HEK293 (cell line): ENCODE measurements at regions not wholly inside any gene's neighbourhood (a gene's known extent, or its start where the extent isn't known, plus 50 kb on each side); places are given as distances from the start of the nearest gene placed in this dataset.

ENCODE experiments used
- CTCF ChIA-PET: fragments of 350-600 bp; formaldehyde crosslinking; extraction: SDS; loops from one replicate; lab custom pipeline; 2021; ENCODE audit warnings: antibody characterized with exemption; lab: Yijun Ruan, JAX
- POLR2A ChIA-PET: fragments of 300-600 bp; formaldehyde crosslinking; extraction: SDS; loops from one replicate; lab custom pipeline; 2020; ENCODE audit warnings: antibody characterized with exemption, inconsistent platforms; lab: Yijun Ruan, JAX
- H3K27ac ChIP-seq: fragments of 200-500 bp; sonication (Bioruptor generic); 2 replicates; pipeline ENCODE4 v1.5.1; 2014; ENCODE audit warnings: low read depth, low read length, control low read depth, inconsistent platforms; ENCODE audit errors: extremely low read depth
- H3K36me3 ChIP-seq, 2 experiments: fragments of 200-500 bp in 1 of 2; sonication (Bioruptor generic) in 1 of 2; 1 replicate in 1 of 2; 2 replicates in 1 of 2; pipeline ENCODE4 v1.5.1; 2014 to 2017; ENCODE audit warnings: inconsistent platforms in 2 of 2, low read length in 2 of 2; ENCODE audit not compliant: control insufficient read depth in 2 of 2, insufficient read depth in 1 of 2
- H3K4me1 ChIP-seq: fragments of 200-500 bp; sonication (Bioruptor generic); 2 replicates; pipeline ENCODE4 v1.5.1; 2014; ENCODE audit warnings: mild to moderate bottlenecking, low read length, inconsistent platforms; ENCODE audit not compliant: control insufficient read depth, insufficient read depth
- H3K4me3 ChIP-seq: 2 replicates; pipeline ENCODE4 v1.5.1; 2011; ENCODE audit warnings: low read depth, mild to moderate bottlenecking, control low read depth, low read length, moderate library complexity
- H3K9me3 ChIP-seq: fragments of 200-500 bp; sonication (Bioruptor generic); 2 replicates; pipeline ENCODE4 v1.5.1; 2014; ENCODE audit warnings: low read depth, low read length, inconsistent platforms; ENCODE audit not compliant: control insufficient read depth, insufficient read depth
- MZF1 ChIP-seq: fragments of 450-650 bp; formaldehyde crosslinking; IDR thresholded peaks from 2 replicates; pipeline ENCODE4 v1.5.1; 2017; ENCODE audit warnings: missing biosample characterization, missing genetic modification characterization, borderline replicate concordance
- OSR2 ChIP-seq: fragments of 450-650 bp; formaldehyde crosslinking; IDR thresholded peaks from 2 replicates; pipeline ENCODE4 v1.5.1; 2016; ENCODE audit warnings: missing biosample characterization, missing genetic modification characterization
- REST ChIP-seq: fragments of 450-650 bp; formaldehyde crosslinking; IDR thresholded peaks from 2 replicates; pipeline ENCODE4 v1.5.1; 2016; ENCODE audit warnings: missing biosample characterization, missing genetic modification characterization
- ZBTB20 ChIP-seq: fragments of 450-650 bp; formaldehyde crosslinking; IDR thresholded peaks from 2 replicates; pipeline ENCODE4 v1.5.1; 2016; ENCODE audit warnings: missing biosample characterization, missing genetic modification characterization
- ZFHX2 ChIP-seq: fragments of 450-650 bp; formaldehyde crosslinking; conservative IDR thresholded peaks from 2 replicates; pipeline ENCODE4 v1.5.1; 2016; ENCODE audit warnings: missing biosample characterization, missing genetic modification characterization
- ZFP41 ChIP-seq: fragments of 450-650 bp; formaldehyde crosslinking; IDR thresholded peaks from 2 replicates; pipeline ENCODE4 v1.5.1; 2016; ENCODE audit warnings: missing biosample characterization, missing genetic modification characterization, borderline replicate concordance
- ZIC2 ChIP-seq: fragments of 450-650 bp; formaldehyde crosslinking; IDR thresholded peaks from 2 replicates; pipeline ENCODE4 v1.5.1; 2016; ENCODE audit warnings: missing biosample characterization, missing genetic modification characterization
- ZNF146 ChIP-seq: fragments of 450-650 bp; formaldehyde crosslinking; IDR thresholded peaks from 2 replicates; pipeline ENCODE4 v1.5.1; 2016; ENCODE audit warnings: missing biosample characterization, missing genetic modification characterization
- ZNF169 ChIP-seq: fragments of 450-650 bp; formaldehyde crosslinking; IDR thresholded peaks from 2 replicates; pipeline ENCODE4 v1.5.1; 2016; ENCODE audit warnings: missing biosample characterization, missing genetic modification characterization
- ZNF211 ChIP-seq: fragments of 450-650 bp; formaldehyde crosslinking; IDR thresholded peaks from 2 replicates; pipeline ENCODE4 v1.5.1; 2016; ENCODE audit warnings: low read depth, missing biosample characterization, missing genetic modification characterization
- ZNF221 ChIP-seq: fragments of 450-650 bp; formaldehyde crosslinking; IDR thresholded peaks from 2 replicates; pipeline ENCODE4 v1.5.1; 2017; ENCODE audit warnings: missing biosample characterization, missing genetic modification characterization, borderline replicate concordance
- ZNF223 ChIP-seq: fragments of 450-650 bp; formaldehyde crosslinking; IDR thresholded peaks from 2 replicates; pipeline ENCODE4 v1.5.1; 2016; ENCODE audit warnings: missing biosample characterization, missing genetic modification characterization
- ZNF24 ChIP-seq: fragments of 450-650 bp; formaldehyde crosslinking; IDR thresholded peaks from 2 replicates; pipeline ENCODE4 v1.5.1; 2016; ENCODE audit warnings: missing biosample characterization, missing genetic modification characterization
- ZNF280D ChIP-seq: fragments of 450-650 bp; formaldehyde crosslinking; IDR thresholded peaks from 2 replicates; pipeline ENCODE4 v1.5.1; 2016; ENCODE audit warnings: missing biosample characterization, missing genetic modification characterization
- ZNF423 ChIP-seq: fragments of 450-650 bp; formaldehyde crosslinking; IDR thresholded peaks from 2 replicates; pipeline ENCODE4 v1.5.1; 2016; ENCODE audit warnings: missing biosample characterization, missing genetic modification characterization
- ZNF555 ChIP-seq: fragments of 450-650 bp; formaldehyde crosslinking; conservative IDR thresholded peaks from 2 replicates; pipeline ENCODE4 v1.5.1; 2017; ENCODE audit warnings: missing biosample characterization, mild to moderate bottlenecking, missing genetic modification characterization, inconsistent platforms
- ZNF560 ChIP-seq: fragments of 450-650 bp; formaldehyde crosslinking; IDR thresholded peaks from 2 replicates; pipeline ENCODE4 v1.5.1; 2017; ENCODE audit warnings: missing biosample characterization, missing genetic modification characterization, borderline replicate concordance
- ZNF623 ChIP-seq: fragments of 450-650 bp; formaldehyde crosslinking; IDR thresholded peaks from 2 replicates; pipeline ENCODE4 v1.5.1; 2016; ENCODE audit warnings: missing biosample characterization, missing genetic modification characterization
- ZNF639 ChIP-seq: fragments of 450-650 bp; formaldehyde crosslinking; IDR thresholded peaks from 2 replicates; pipeline ENCODE4 v1.5.1; 2016; ENCODE audit warnings: missing biosample characterization, missing genetic modification characterization
- ZNF670 ChIP-seq: fragments of 450-650 bp; formaldehyde crosslinking; IDR thresholded peaks from 2 replicates; pipeline ENCODE4 v1.5.1; 2016; ENCODE audit warnings: missing biosample characterization, missing genetic modification characterization, low read depth
- ZNF792 ChIP-seq: fragments of 450-650 bp; formaldehyde crosslinking; IDR thresholded peaks from 2 replicates; pipeline ENCODE4 v1.5.1; 2016; ENCODE audit warnings: missing biosample characterization, missing genetic modification characterization
- ZSCAN23 ChIP-seq: fragments of 450-650 bp; formaldehyde crosslinking; IDR thresholded peaks from 2 replicates; pipeline ENCODE4 v1.5.1; 2016; ENCODE audit warnings: missing biosample characterization, missing genetic modification characterization
- ZXDB ChIP-seq: fragments of 450-650 bp; formaldehyde crosslinking; IDR thresholded peaks from 2 replicates; pipeline ENCODE4 v1.5.1; 2016; ENCODE audit warnings: missing biosample characterization, missing genetic modification characterization

GRCh38 chr5:82765765-82766164 lies 311.4 kb downstream of the TMEM167A start:
- Histone ChIP-seq H3K4me1 (peaks cover 2% of the 10 kb centered on the region; the same call in 1 of the 2 replicates), H3K36me3 (no peaks in the 10 kb centered on the region), H3K27ac (no peak overlapping the region), H3K4me3 (no peak overlapping the region), H3K9me3 (no peaks in the 10 kb centered on the region)
- ChIA-PET CTCF (interaction anchor here (2.0 kb wide), 1 partner anchor 124 kb away, joined by 5 read pairs; no protein-coding TSS in a partner anchor), POLR2A (no interaction called here)
- TF ChIP-seq ZBTB20 (tag by site-specific recombination) (no peak), ZNF169 (tag by site-specific recombination) (no peak), ZFHX2 (tag by site-specific recombination) (no peak), ZSCAN23 (tag by site-specific recombination) (no peak), ZNF792 (no peak), ZNF223 (tag by site-specific recombination) (no peak), ZNF24 (tag by site-specific recombination) (no peak), ZNF555 (no peak), ZNF670 (tag by site-specific recombination) (no peak)

- H3K4me3 ChIP-seq = no peak overlapping the region
- no peaks in the 10 kb centered on the region for H3K36me3 ChIP-seq
- TF ChIP-seq REST (tag by site-specific recombination) (no peak), ZIC2 (no peak), ZNF560 (tag by site-specific recombination) (no peak), ZNF223 (tag by site-specific recombination) (no peak), ZNF221 (no peak), ZNF211 (tag by site-specific recombination) (no peak), ZNF280D (tag by site-specific recombination) (no peak), OSR2 (no peak), ZNF423 (no peak), ZNF639 (tag by site-specific recombination) (no peak), ZNF623 (tag by site-specific recombination) (no peak), ZXDB (tag by site-specific recombination) (no peak), ZNF146 (tag by site-specific recombination) (no peak), MZF1 (tag by site-specific recombination) (no peak), ZFP41 (no peak)
- ChIA-PET POLR2A (no interaction called here), CTCF (interaction anchor here (0.7 to 1.0 kb wide), 2 partner anchors 119 to 203 kb away, joined by 3 read pairs; no protein-coding TSS in a partner anchor)
- H3K4me1 ChIP-seq = peaks cover 2% of the 10 kb centered on the region; the same call in 1 of the 2 replicates
- no peaks in the 10 kb centered on the region for H3K9me3 ChIP-seq
- H3K27ac ChIP-seq = no peak overlapping the region
Measured at GRCh38 chr5:82760856-82761255, 316.3 kb downstream of the TMEM167A start.
